Panc1 (cell line): ENCODE measurements at regions not wholly inside any gene's neighbourhood (a gene's known extent, or its start where the extent isn't known, plus 50 kb on each side); places are given as distances from the start of the nearest gene placed in this dataset.
A peak's percentile ranks its signal among the peaks of the same experiment; 100 is the strongest.

Source experiments
- ATAC-seq: fragments of 200-7000 bp; cut with Tn5 transposase; 2 replicates; pipeline ENCODE4 v1.9.1; 2020; ENCODE audit warnings: mild to moderate bottlenecking, moderate library complexity
- BruUV-seq: library from RNA; stranded (reverse); fragments of 400-500 nt; replicated peaks from 2 replicates; lab custom pipeline; 2021; lab: Mats Ljungman, UMichigan
- CTCF ChIA-PET: fragments of 300-600 bp; sonication (Branson Sonifier 250); formaldehyde crosslinking; loops from one replicate; lab custom pipeline; 2022; ENCODE audit warnings: antibody characterized with exemption; lab: Charles Lee
- POLR2A ChIA-PET: fragments of 300-600 bp; sonication (Branson Sonifier 250); formaldehyde crosslinking; loops from one replicate; lab custom pipeline; 2022; ENCODE audit warnings: antibody characterized with exemption; lab: Charles Lee
- DNase-seq: peaks from one replicate; pipeline ENCODE4 v3.0.0-alpha.2; 2010; ENCODE audit warnings: low read depth, low spot score
- H3K27ac ChIP-seq: 2 replicates; pipeline ENCODE4 v1.5.1; 2011; ENCODE audit warnings: mild to moderate bottlenecking, low read length, inconsistent platforms
- H3K27me3 ChIP-seq: fragments of 200-500 bp; sonication (Bioruptor generic); 2 replicates; pipeline ENCODE4 v1.6.0; 2014; ENCODE audit warnings: low read length, inconsistent platforms; ENCODE audit not compliant: control insufficient read depth, insufficient read depth
- H3K36me3 ChIP-seq: fragments of 200-500 bp; sonication (Bioruptor generic); 2 replicates; pipeline ENCODE4 v1.5.1; 2014; ENCODE audit warnings: inconsistent platforms, mild to moderate bottlenecking, low read length, moderate library complexity; ENCODE audit not compliant: control insufficient read depth, insufficient read depth
- H3K4me1 ChIP-seq: 2 replicates; pipeline ENCODE4 v1.5.1; 2011; ENCODE audit warnings: inconsistent platforms, mild to moderate bottlenecking, low read length, moderate library complexity; ENCODE audit not compliant: control insufficient read depth, insufficient read depth
- H3K4me3 ChIP-seq, 2 experiments: 2 replicates each; pipeline ENCODE4 v1.5.1; 2011 to 2012; ENCODE audit warnings: low read depth in 2 of 2, low read length in 2 of 2, mild to moderate bottlenecking in 2 of 2, inconsistent platforms in 1 of 2, moderate library complexity in 1 of 2
- H3K9me3 ChIP-seq: fragments of 200-500 bp; sonication (Bioruptor generic); 2 replicates; pipeline ENCODE4 v1.5.1; 2014; ENCODE audit warnings: low read depth, mild to moderate bottlenecking, inconsistent platforms, low read length, moderate library complexity; ENCODE audit not compliant: control insufficient read depth, insufficient read depth
- CTCF ChIP-seq: fragments of 450-650 bp; IDR thresholded peaks from 2 replicates; pipeline ENCODE4 v1.5.1; 2017; ENCODE audit warnings: mild to moderate bottlenecking
- POLR2AphosphoS5 ChIP-seq: IDR thresholded peaks from 2 replicates; pipeline ENCODE4 v1.6.1; 2012; ENCODE audit warnings: mild to moderate bottlenecking, low read depth, low read length, moderate library complexity
- SIN3A ChIP-seq: IDR thresholded peaks from 2 replicates; pipeline ENCODE4 v1.6.1; 2012; ENCODE audit warnings: low read depth, mild to moderate bottlenecking, low read length, moderate library complexity, borderline replicate concordance; ENCODE audit not compliant: insufficient read depth
- TCF7L2 ChIP-seq: IDR thresholded peaks from 2 replicates; pipeline ENCODE4 v1.6.1; 2011; ENCODE audit warnings: mild to moderate bottlenecking, low read depth, low read length, inconsistent platforms
- in situ Hi-C: cut with HindIII; loops from 2 replicates; pipeline ENCODE4 v1.10.0; 2016; ENCODE audit warnings: low sequenced_read_pairs, low pct_unique_long_range_greater_than_20kb
- intact Hi-C: fragments of 100-400 bp; cut with micrococcal nuclease; formaldehyde crosslinking; loops from one replicate; pipeline ENCODE4 v1.10.0; 2022; ENCODE audit not compliant: unreplicated experiment
- TF ChIP-seq, protein P1 (sequence below), 2 experiments: IDR thresholded peaks; 2 replicates each; pipeline ENCODE4 v1.6.1; 2011 to 2012; ENCODE audit warnings: low read depth in 2 of 2, control low read depth in 1 of 2, low read length in 1 of 2, mild to moderate bottlenecking in 1 of 2, moderate library complexity in 1 of 2; ENCODE audit not compliant: insufficient read depth in 1 of 2

DNA sequence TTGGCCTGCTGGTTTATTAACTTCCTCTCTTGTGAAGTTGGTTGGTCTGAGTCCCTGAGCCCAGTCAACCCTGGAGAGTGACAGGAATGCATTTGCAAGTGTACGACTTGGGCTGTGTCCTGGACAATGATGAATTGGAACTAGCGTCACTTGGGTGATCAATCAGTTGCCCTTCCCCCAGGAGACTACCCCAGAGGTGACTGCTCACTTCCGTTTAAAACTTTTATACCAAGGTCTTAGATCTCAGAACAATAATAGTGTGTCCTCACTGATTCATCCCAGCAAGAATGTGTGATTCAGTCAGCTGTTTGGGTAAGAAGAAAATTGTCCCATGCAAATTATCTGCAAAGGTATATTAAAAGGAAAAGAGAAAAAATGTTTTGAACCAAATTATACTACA lies 102.9 kb upstream of the ARMC3 start:
- in situ Hi-C loops = no loop called here
- BruUV-seq = no TSS peak
- no peaks in the 10 kb centered on the region for H3K9me3 ChIP-seq
- no peak overlapping the region for H3K27ac ChIP-seq
- no peak overlapping the region for H3K4me3 ChIP-seq
- DNase-seq = peak; percentile 8
- ChIA-PET POLR2A (no interaction called here), CTCF (no interaction called here)
- no peaks in the 10 kb centered on the region for H3K36me3 ChIP-seq
- H3K27me3 ChIP-seq = no peaks in the 10 kb centered on the region
- H3K4me1 ChIP-seq = no peaks in the 10 kb centered on the region
- intact Hi-C loops = no loop called here
- TF ChIP-seq POLR2AphosphoS5 = no peak
- no peak for TF ChIP-seq SIN3A
- no peak for TF ChIP-seq CTCF
- TF ChIP-seq, protein P1, sequence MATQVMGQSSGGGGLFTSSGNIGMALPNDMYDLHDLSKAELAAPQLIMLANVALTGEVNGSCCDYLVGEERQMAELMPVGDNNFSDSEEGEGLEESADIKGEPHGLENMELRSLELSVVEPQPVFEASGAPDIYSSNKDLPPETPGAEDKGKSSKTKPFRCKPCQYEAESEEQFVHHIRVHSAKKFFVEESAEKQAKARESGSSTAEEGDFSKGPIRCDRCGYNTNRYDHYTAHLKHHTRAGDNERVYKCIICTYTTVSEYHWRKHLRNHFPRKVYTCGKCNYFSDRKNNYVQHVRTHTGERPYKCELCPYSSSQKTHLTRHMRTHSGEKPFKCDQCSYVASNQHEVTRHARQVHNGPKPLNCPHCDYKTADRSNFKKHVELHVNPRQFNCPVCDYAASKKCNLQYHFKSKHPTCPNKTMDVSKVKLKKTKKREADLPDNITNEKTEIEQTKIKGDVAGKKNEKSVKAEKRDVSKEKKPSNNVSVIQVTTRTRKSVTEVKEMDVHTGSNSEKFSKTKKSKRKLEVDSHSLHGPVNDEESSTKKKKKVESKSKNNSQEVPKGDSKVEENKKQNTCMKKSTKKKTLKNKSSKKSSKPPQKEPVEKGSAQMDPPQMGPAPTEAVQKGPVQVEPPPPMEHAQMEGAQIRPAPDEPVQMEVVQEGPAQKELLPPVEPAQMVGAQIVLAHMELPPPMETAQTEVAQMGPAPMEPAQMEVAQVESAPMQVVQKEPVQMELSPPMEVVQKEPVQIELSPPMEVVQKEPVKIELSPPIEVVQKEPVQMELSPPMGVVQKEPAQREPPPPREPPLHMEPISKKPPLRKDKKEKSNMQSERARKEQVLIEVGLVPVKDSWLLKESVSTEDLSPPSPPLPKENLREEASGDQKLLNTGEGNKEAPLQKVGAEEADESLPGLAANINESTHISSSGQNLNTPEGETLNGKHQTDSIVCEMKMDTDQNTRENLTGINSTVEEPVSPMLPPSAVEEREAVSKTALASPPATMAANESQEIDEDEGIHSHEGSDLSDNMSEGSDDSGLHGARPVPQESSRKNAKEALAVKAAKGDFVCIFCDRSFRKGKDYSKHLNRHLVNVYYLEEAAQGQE (IDR thresholded peaks at IDR 0.05; ENCODE audit: insufficient read depth in 1 of 2, low read depth in 2 of 2, low read length in 1 of 2) = no peak
- no peak for TF ChIP-seq TCF7L2
- no peak for ATAC-seq

DNA sequence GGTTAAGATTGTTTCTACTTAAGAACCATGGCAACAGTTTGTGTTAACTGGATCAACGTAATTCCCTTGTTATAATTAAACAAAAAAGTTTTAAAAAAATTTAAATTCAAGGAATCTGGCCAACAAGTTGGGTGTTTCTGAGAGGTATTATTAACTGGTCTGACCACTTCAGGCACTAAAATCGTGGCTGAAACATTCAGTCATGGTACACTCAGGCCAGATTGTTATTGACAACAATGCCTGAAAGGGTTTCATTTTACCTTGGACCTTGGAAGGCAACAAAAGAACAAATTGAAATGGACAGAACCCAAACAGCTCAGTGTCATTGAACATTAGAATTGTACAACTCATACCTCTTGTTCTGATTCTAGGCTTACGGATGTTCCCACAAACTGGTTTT lies 103.3 kb upstream of the ARMC3 start:
- Histone ChIP-seq H3K4me1 (no peaks in the 10 kb centered on the region), H3K36me3 (no peaks in the 10 kb centered on the region), H3K27me3 (no peaks in the 10 kb centered on the region), H3K27ac (no peak overlapping the region), H3K9me3 (no peaks in the 10 kb centered on the region), H3K4me3 (no peak overlapping the region)
- ATAC-seq (no peak), DNase-seq (no peak)
- no TSS peak for BruUV-seq
- ChIA-PET CTCF (no interaction called here), POLR2A (no interaction called here)
- in situ Hi-C loops = no loop called here
- intact Hi-C loops = no loop called here
- TF ChIP-seq POLR2AphosphoS5 = no peak
- TF ChIP-seq CTCF = no peak
- TF ChIP-seq, protein P1 (IDR thresholded peaks at IDR 0.05; ENCODE audit: insufficient read depth in 1 of 2, low read depth in 2 of 2, low read length in 1 of 2) = no peak
- no peak for TF ChIP-seq TCF7L2
- TF ChIP-seq SIN3A = no peak
